Activated gamma-delta T cell (primary cell): ENCODE measurements at regions not wholly inside any gene's neighbourhood (a gene's known extent, or its start where the extent isn't known, plus 50 kb on each side); places are given as distances from the start of the nearest gene placed in this dataset.
"Not testable (repeated sequence)": the region's sequence is repeated elsewhere in the genome, so short reads cannot be mapped to it uniquely, and the experiment has no call there.

Experiments used
- DNase-seq: peaks from one replicate; lab custom pipeline; 2025; lab: John Stamatoyannopoulos, UW

DNA sequence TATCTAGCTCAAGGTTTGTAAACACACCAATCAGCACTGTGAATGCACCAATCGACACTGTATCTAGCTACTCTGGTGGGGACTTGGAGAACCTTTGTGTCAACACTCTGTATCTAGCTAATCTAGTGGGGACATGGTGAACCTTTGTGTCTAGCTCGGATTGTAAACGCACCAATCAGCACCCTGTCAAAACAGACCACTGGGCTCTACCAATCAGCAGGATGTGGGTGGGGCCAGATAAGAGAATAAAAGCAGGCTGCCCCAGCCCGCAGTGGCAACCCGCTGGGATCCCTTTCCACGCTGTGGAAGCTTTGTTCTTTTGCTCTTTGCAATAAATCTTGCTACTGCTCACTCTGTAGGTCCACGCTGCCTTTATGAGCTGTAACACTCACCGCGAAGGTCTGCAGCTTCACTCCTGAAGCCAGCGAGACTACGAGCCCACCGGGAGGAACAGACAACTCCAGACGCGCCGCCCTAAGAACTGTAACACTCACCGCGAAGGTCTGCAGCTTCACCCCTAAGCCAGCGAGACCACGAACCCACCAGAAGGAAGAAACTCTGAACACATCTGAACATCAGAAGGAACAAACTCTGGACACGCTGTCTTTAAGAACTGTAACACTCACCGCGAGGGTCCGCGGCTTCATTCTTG lies 128.5 kb downstream of the MRPL14 start:
- not testable (repeated sequence) for DNase-seq

DNA sequence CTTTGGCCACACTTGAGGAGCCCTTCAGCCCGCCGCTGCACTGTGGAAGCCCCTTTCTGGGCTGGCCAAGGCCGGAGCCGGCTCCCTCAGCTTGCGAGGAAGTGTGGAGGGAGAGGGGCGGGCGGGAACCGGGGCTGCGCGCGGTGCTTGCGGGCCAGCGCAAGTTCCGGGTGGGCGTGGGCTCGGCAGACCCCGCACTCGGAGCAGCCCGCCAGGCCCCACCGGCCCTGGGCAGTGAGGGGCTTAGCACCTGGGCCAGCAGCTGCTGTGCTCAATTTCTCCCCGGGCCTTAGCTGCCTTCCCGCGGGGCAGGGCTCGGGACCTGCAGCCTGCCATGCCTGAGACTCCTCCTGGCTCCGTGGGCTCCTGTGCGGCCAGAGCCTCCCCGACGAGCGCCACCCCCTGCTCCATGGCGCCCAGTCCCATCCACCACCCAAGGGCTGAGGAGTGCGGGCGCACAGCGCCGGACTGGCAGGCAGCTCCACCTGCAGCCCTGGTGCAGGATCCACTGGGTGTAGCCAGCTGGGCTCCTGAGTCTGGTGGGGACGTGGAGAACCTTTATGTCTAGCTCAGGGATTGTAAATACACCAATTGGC lies 129.2 kb downstream of the MRPL14 start:
- DNase-seq: not testable (repeated sequence)

DNA sequence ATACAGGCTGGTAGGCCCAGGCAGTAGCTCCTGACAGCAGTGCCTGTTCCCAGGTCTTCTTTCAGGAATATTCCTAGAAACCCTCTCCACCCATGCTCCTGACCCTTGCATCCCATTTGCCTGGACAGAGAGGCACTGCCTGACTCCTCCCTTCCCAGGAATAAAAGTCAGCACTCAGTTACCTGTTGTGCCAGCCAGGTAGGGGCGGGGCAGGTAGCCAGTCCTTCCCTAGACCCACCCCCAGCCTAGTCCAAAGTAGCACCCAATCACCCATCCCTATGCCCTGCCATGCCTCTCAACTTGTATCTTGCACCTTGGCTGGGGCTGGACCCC lies 129.9 kb downstream of the MRPL14 start:
- DNase-seq: no peak

DNA sequence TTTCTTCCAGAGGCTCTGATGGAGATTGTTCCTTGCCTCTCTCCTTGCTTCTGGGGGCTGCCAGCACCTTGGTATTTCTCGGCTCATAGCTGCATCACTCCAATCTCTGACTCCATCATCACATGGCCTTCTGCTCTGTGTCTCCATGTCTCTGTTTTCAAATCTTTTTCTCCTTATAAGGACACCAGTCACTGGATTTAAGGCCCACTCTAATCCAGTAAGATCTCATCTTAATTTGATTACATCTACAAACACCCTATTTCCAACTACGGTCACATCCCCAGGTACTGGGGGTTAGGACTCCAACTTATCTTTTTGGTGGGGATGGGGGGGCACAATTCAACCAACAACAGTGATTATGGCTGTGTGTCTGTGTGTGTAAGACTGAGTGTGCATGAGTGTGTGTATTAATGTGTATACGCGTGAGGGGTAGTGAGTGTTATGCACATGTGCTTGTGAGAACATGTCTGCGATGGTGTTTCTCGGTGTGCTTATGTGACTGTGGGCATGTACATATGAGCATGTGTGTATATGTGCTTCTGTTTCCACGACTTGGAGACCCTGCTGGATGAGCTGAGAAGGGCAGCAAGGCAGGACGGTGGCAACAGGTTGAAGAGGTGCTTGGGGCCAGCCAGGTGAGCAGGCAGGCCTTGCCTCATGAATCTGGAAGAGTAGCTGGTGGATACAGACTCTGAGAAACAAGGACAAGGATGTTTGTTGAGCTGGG lies 130.5 kb downstream of the MRPL14 start:
- DNase-seq: no peak

DNA sequence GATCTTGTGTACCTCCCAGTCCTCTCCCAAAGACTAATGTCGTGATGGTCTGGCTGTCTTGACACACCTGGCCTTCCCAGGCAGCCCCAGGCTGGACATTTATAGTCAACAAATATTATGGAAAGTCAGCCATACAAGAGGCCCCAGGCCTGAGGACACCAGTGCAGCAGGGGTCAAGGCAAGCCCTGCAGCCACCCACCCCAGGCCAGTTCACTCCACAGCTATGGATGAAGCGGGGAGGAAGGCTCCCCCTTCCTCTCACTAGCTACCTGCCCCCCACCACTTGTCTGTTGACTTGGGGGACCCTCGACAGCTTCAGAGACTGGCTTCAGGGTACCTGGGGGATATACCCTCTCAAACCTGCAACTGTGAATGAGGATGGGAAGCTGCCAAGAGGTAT lies 132.1 kb downstream of the MRPL14 start:
- DNase-seq: no peak

DNA sequence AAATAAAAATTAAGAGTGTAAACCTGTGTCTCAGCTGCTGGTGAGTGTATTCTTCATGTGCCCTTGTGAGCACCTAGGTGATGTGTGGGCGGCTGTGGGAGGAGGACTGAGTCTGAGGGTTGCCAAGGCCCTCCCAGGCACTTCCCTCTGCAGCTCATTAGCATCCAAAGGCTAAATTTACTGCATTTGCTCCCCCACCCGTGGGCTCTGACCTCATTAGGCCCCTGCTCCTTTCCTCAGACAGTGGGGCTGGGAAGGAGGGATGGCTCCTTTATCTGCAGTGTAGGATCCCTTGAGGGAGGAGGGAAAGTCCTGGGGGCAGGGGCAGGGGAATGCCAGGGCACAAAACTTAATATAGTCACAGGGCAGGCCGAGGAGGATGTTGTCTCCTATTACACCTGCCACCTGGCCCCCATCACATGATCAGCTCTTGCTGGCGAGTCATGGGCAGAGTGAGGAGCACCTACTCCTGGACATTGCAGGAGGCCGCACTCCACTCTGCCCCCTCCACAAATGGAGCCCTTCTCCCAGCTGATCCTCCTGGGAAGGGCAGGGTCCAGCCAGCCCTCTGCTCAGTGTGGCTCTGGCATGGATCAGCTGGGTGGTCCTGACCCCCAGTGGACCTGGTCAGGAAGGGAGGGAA lies 133.2 kb downstream of the MRPL14 start:
- no peak for DNase-seq

DNA sequence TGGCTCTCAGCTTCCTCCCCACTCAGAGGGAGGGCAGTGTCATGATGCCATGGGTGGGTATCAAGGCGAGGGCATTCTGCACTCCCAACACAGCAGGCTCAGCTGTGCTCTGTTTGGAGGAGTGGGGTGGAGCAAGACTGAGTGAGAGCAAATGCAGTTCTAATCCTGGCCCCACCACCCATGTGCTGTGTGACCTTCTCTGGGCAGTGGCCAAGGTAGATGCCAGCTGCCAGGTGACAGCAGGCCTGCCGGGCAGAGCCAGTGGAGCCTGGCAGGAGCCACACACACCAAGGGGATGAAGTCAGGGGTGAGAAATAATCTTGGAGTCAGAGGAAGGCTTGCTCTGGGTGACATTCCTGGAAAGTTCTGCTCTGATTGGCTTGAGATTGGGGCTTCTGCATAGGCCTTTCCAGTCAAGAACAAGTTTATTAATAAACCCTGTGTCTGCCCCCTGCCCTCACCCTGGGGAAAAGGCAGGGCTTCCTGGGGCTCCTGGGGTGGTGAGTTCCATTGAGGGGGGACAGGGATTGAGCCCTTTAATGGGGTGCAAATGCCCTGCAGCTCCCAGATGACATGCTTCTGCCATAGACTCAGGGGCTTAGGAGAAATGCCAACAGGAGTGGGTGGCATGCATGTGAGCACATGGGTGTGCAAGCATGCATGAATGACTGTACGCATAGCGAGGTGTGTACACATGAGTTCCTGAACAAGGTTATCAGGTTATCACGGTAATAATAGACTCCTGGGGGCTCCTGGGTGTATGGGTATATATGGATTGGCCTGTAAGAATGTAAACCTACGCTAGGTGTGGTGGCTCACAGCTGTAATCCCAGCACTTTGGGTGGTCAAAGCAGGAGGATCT lies 134.2 kb downstream of the MRPL14 start:
- DNase-seq: no peak

DNA sequence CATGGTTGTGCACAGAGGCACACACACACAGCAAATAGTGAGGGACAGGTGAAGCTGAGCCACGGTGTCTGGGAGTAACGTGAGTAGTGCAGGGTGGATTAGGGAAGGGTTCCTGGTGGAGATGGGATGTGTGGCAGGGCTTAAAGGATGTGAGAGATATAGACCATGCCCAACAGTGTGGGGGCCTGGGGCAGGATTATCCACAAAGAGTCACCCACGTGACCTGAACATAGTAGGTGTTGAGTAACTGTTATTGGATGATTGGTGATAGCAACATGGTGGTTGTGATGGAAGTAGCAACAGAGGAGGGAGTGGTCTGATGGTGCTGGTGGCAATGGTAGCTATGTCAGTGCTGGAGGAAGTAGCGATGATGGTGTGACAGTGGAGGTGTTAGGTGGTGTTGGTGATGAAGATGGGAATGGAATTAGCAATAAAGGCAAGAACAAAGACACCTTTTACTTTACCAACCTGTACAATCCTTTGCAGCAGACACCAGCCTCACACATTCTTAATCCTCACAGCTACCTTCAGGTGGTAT lies 135.1 kb downstream of the MRPL14 start:
- DNase-seq: no peak

DNA sequence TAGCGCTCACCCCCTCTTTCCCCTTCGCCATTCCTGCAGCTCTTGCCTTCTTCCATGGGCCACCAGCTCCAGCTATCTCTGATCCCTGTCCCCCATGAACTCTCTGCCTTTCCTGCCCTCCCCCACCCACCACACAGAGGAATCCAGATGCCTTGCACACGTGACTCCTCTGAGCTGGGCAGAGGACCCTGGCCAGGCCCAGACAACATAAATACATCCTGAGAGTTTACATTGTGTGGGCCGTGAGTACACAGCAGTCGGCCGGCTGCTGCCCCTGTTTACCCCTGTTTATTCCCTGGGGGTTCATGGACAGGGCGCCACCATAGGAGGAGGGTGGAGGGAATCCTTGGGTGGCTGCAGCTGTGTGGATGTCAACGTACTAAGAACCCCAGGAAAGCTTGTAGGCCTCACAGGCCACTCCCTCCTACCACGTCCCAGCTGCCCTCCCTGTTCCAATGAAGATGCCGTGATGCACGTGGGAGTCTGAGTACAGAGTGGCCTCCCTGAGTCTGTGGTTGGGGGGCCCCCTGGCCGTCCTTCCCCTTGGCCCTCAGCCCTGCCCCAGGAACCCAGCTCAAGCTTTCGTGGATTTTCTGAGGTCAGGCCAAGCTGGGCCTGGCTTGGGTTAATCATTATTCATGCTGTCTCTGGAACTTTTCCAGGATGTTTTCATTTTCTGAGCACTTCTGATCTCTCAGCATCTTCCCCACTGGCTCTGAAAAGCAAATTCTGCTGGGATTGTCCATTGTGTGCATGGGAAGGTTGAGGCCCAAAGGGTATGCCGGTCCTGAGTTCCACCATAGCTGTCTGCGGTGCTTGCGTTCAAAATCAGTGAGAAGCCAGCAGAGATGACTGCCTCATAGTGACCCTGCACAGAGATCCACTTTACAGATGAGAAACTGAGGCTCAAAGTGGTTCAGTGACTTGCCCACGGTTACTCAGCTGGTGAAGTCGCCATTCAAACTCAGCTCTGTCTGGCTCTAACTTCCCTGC lies 136.3 kb downstream of the MRPL14 start:
- no peak for DNase-seq

DNA sequence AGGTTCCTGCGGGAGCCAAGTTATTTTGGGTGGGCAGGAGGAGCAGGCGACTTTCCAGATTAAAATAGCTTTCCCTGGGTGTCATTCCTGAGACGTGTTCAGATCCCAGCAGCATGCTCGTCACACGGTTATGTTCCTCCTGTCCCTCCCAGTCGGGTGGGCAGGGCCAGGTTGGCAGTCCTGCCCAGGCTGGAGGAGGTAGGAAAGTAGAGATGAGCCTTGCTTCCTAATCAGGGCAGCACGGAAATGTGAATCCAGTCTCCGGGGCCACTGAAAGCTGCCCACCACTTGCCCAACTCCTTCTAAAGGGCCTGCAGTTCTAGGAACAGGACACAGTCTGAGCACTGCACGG lies 137.0 kb downstream of the MRPL14 start:
- DNase-seq: no peak

DNA sequence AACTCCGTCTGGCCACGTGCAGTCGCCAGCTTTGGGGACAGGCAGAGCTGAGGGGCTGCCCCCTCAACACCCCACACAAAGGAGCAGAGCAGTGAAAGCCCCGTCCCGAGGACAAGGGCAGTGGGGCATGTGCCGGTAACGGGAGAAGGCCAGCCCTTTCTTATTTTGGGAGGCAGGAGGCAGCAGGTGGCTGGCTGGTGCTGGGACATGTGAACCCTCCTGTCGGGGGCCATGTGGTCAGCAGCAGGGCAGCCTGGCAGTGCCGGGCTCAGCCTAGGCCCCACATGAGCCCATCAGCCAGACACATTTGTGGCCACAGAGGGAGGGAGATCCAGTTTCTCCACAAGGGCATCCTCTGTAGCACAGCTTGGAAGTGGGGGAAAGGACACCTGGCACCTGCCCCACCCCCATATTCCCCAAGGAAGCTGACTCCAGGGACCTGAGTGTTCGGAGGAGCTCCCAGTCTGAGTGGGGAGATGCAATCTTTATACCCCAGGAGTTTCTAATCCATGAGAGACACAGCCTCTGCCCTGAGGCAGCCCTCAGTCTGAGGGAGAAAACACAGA lies 137.6 kb downstream of the MRPL14 start:
- DNase-seq: no peak

DNA sequence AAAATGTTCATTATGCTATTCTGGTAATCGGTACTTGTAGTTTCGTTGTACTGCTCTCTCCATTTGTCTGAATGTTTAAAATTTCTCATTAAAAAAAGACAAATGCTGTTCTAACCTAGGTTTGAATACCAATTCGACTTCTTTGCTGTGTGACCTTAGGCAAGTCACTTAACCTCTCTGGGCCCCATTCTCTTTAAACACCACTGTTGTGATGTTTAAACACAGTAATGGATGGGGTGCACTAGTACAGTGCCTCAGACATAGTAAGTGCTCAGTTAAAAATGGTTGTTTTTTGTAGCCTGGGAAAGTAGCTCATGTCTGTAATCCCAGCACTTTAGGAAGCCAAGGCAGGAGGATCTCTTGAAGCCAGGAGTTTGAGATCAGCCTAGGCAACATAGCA lies 138.5 kb downstream of the MRPL14 start:
- no peak for DNase-seq

DNA sequence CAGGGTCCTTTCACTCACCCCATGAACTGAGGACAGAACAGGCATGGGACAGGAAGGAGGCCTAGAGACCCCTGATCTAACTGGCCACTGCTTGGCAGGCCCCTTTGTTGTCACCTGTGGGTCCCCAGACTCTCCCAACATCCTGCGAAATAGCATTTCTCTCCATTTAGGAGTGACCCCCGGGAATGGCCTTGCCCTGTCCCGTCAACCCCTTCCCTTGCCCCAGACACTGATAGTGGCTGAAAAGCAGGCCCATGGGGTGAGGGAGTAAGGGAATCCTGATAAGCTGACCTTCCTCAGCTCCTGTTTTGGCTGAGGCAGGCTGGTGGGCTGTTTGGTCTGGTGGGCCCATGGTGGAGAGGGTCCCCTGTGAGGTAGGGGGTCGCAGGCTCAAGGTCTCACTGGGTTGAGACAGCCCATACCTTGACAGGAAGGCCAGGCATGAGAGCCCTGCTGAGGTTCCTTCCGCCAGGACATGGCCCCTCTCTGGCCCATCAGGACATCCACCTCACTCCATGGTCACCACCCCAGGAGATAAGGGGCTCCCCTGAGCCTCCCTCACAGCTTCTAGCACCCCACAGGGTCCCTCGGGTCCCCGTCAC lies 139.3 kb downstream of the MRPL14 start:
- no peak for DNase-seq

DNA sequence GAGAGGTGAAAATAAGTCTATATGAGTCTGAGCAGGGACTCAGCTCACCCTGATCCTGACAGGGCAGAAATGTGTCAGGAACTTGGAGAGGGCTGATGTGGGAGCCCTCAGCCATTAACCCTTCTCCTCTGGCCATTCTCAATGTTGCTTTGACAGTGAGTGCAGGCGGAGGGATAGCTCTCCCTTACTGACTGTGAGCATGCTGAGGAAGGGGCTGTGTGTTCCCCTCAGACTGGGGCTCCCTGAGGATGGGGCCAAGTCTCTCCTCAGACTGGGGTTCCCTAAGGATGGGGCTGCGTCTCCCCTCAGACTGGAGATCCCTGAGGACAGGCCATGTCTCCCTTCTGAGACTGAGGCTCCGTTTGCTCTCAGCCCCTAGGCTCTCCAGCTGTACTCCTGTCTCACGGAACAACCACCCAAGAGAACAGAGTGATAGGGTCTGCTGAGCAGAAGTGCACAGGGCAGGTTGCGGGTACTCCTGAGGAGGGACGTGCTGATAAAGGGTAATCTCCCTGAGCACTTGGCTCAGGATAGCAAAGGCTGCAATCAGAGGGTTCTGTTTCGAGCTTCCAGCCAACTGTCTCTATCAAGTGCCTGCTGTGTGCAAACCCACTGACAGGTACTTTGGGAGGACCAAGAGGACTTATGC lies 141.0 kb downstream of the MRPL14 start:
- DNase-seq: no peak

DNA sequence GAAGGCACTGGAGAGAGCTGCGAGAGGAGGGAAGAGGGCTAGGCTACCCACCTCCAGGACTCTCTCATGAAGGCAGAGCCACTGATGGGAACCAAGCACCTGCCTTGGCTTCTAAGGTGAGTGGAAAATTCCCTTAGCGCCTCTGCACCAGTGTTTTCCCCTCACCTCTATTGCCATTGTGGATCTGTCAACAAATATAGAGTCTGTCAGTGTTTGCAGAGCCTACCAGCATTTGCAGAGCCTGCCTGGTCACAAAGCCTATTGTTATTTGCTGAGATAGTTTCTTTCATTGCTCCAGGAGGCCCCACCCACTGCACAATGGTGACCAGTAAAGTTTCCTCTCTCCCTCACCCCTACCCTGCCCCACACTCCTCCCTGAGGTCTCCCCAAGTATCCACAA lies 141.9 kb downstream of the MRPL14 start:
- no peak for DNase-seq

DNA sequence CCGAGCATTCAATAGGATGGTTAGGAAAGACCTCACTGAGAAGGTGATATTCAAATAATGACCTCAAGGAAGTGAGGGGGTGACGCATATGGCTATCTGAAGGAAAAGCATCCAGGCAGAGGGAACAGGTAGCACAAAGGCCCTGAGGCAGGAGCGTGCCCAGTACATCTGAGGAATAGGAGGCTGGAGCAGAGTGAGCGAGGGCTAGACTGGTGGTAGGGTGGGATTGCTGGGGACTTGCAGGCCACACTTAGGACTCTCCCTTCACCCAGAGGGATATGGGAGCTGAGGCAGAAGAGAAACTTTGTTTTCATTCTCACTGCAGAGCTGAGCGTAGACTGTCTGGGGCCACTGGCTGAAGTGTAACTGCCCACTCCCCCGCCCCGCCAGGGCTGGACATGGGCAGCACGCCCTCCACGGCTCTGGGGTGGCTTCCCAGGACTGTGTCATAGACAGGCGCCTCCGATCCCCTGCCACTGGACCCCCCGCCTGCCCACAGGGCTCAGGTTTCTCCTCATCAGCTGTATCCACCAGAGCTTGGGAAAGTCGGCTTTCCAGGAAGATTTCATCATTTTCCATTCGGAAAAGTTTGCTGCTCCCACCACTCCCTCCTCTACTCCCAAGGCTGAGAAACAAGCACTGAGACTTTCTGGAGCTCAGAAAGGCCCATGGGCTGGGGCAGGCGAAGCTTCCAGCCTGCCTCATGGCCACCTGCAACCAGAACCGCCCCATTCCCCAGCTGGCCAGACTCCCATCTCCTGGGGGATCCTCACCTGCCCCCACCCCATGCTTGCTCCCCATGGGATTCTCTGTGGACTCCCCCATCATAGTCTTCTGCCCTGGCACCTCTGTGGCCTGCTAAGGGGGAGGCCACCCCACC lies 142.6 kb downstream of the MRPL14 start:
- no peak for DNase-seq

DNA sequence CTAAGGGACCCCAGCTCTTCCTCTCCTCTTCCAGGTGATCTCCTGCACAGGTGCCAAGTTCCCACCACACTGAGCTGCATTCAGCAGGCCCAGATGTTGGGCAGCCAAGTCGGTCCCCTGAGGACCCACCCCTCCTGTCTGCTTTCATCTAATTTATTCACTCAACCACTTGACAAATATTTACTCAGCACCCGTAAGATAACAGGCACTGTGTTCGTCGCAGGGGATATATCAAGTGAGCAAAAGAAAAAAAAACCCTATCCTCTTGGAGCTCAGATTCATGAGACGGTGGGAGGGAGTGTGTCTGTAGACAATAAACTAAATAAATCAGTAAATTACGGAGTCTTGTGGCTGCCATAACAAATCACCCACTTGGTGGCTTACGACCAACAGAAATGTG lies 143.6 kb downstream of the MRPL14 start:
- no peak for DNase-seq

DNA sequence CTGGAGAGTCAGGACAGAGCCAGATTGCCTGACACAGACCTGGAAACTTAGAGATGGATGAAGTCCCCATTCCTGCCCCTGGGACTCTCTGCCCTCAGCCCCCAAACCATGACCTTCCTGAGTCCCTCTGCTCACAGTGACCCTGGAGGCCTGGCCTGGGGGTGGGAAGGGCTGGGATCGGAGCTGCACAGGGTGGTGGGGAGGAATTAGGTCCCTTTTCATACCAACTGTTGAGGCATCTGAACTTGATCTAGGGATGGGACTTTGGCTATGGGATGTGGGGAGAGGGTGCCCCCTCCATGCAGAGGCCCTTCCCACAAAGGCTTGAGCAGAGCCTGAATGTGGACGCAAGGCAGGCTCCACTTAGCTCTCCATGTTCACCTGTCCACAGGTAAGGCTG lies 144.1 kb downstream of the MRPL14 start:
- DNase-seq: no peak
